Neural cell (in vitro differentiated cells): ENCODE measurements at regions not wholly inside any gene's neighbourhood (a gene's known extent, or its start where the extent isn't known, plus 50 kb on each side); places are given as distances from the start of the nearest gene placed in this dataset.

Experiments
- CTCF ChIP-seq: fragments of 450-650 bp; IDR thresholded peaks from 2 replicates; pipeline ENCODE4 v1.5.1; 2014; ENCODE audit warnings: antibody characterized with exemption, mild to moderate bottlenecking, moderate library complexity; ENCODE audit not compliant: poor library complexity, severe bottlenecking
- EZH2 ChIP-seq: fragments of 200-600, 300-800 bp; shearing (Covaris generic), sonication (generic); IDR thresholded peaks from 2 replicates; pipeline ENCODE4 v1.6.1; 2014; ENCODE audit warnings: antibody characterized with exemption, low read length, borderline replicate concordance, mild to moderate bottlenecking; ENCODE audit not compliant: insufficient read depth, poor library complexity, severe bottlenecking
- REST ChIP-seq: IDR thresholded peaks from 2 replicates; pipeline ENCODE4 v1.6.1; 2012; ENCODE audit warnings: borderline replicate concordance

- TF ChIP-seq CTCF (no peak), EZH2 (no peak), REST (no peak)
Measured at GRCh38 chr3:72401005-72401545, 447.2 kb downstream of the SHQ1 start.
